H1 (cell line): ENCODE measurements at regions not wholly inside any gene's neighbourhood (a gene's known extent, or its start where the extent isn't known, plus 50 kb on each side); places are given as distances from the start of the nearest gene placed in this dataset.

ENCODE experiments used
- CTCF ChIA-PET: fragments of 300-600 bp; sonication (Branson Sonifier 250); formaldehyde crosslinking; loops from one replicate; lab custom pipeline; 2021; ENCODE audit not compliant: partially characterized antibody; lab: Charles Lee
- POLR2A ChIA-PET: fragments of 300-600 bp; sonication (Branson Sonifier 250); formaldehyde crosslinking; loops from one replicate; lab custom pipeline; 2021; ENCODE audit warnings: inconsistent platforms; ENCODE audit not compliant: partially characterized antibody; lab: Charles Lee
- DNase-seq, 2 experiments: peaks; one replicate each; pipeline versions ENCODE4 v3.0.0 to v3.0.0-alpha.2; 2010 to 2022; ENCODE audit warnings: low spot score in 2 of 2, low read depth in 1 of 2, mixed read lengths in 1 of 2
- FAIRE-seq: peaks from 2 replicates; lab custom pipeline; 2011; peaks lifted over from hg19 to GRCh38; lab: Jason Lieb, UNC
- H2AFZ ChIP-seq: 2 replicates; pipeline ENCODE4 v1.8.1; 2012; ENCODE audit warnings: low read length, inconsistent platforms
- H2AK5ac ChIP-seq: 2 replicates; pipeline ENCODE4 v1.6.1; 2013; ENCODE audit warnings: low read depth, low read length
- H2BK120ac ChIP-seq: replicated peaks from 2 replicates; pipeline ENCODE3; 2013; ENCODE audit warnings: low read depth, low read length, inconsistent platforms
- H2BK12ac ChIP-seq: 2 replicates; pipeline ENCODE4 v1.6.1; 2013; ENCODE audit warnings: low read depth, low read length
- H2BK15ac ChIP-seq: 2 replicates; pipeline ENCODE4 v1.6.1; 2013; ENCODE audit warnings: low read length
- H2BK20ac ChIP-seq: 2 replicates; pipeline ENCODE4 v1.6.1; 2013; ENCODE audit warnings: low read length
- H2BK5ac ChIP-seq: 2 replicates; pipeline ENCODE4 v1.6.1; 2013; ENCODE audit warnings: low read depth, low read length
- H3K14ac ChIP-seq: 2 replicates; pipeline ENCODE4 v1.6.1; 2013; ENCODE audit warnings: inconsistent platforms; ENCODE audit not compliant: insufficient read length
- H3K18ac ChIP-seq: 2 replicates; pipeline ENCODE4 v1.6.1; 2013; ENCODE audit warnings: low read length; ENCODE audit errors: extremely low read depth
- H3K23ac ChIP-seq: 2 replicates; pipeline ENCODE4 v1.6.1; 2013; ENCODE audit warnings: inconsistent platforms; ENCODE audit not compliant: insufficient read length
- H3K23me2 ChIP-seq: 2 replicates; pipeline ENCODE4 v1.6.1; 2013; ENCODE audit warnings: low read depth, low read length
- H3K27ac ChIP-seq: 2 replicates; pipeline ENCODE4 v1.6.1; 2011; ENCODE audit warnings: low read depth, low read length, inconsistent platforms
- H3K27me3 ChIP-seq, 4 experiments: replicated peaks in 1 of 4; 1 replicate in 1 of 4; 2 replicates in 3 of 4; pipeline versions ENCODE4 v1.6.1 to v1.8.1; 2011 to 2013; ENCODE audit warnings: low read length in 3 of 4, mild to moderate bottlenecking in 3 of 4, inconsistent platforms in 2 of 4, mixed read lengths in 2 of 4, moderate library complexity in 1 of 4; ENCODE audit not compliant: control insufficient read depth in 3 of 4, insufficient read depth in 3 of 4; ENCODE audit errors: extremely low read depth in 1 of 4
- H3K36me3 ChIP-seq, 4 experiments: 2 replicates each; pipeline versions ENCODE4 v1.6.1 to v1.8.1; 2011 to 2013; ENCODE audit warnings: mild to moderate bottlenecking in 4 of 4, low read length in 3 of 4, moderate library complexity in 2 of 4, control low read depth in 1 of 4, inconsistent platforms in 1 of 4; ENCODE audit not compliant: insufficient read depth in 4 of 4, control insufficient read depth in 2 of 4
- H3K4ac ChIP-seq: replicated peaks from 2 replicates; pipeline ENCODE3; 2013; ENCODE audit warnings: low read length, low read depth, mixed read lengths, inconsistent platforms; ENCODE audit not compliant: insufficient read length
- H3K4me1 ChIP-seq, 4 experiments: replicated peaks in 1 of 4; 1 replicate in 1 of 4; 2 replicates in 3 of 4; pipeline versions ENCODE4 v1.6.1 to v1.8.1; 2011 to 2013; ENCODE audit warnings: low read length in 3 of 4, inconsistent platforms in 2 of 4, mixed read lengths in 1 of 4; ENCODE audit not compliant: insufficient read depth in 4 of 4, control insufficient read depth in 3 of 4
- H3K4me2 ChIP-seq, 2 experiments: 2 replicates each; pipeline versions ENCODE4 v1.6.1 to v1.8.1; 2011 to 2013; ENCODE audit warnings: low read depth in 2 of 2, low read length in 2 of 2, control low read depth in 1 of 2, inconsistent platforms in 1 of 2, mild to moderate bottlenecking in 1 of 2; ENCODE audit not compliant: insufficient read depth in 1 of 2
- H3K4me3 ChIP-seq, 4 experiments: fragments of 200-600, 300-600 bp in 1 of 4; sonication (generic), shearing (Covaris generic), sonication (Bioruptor Twin) in 1 of 4; 2 replicates each; pipeline versions ENCODE4 v1.5.1 to v1.8.1; 2011 to 2016; ENCODE audit warnings: low read length in 4 of 4, low read depth in 3 of 4, control low read depth in 2 of 4, inconsistent platforms in 2 of 4, mild to moderate bottlenecking in 2 of 4, mixed read lengths in 1 of 4, moderate library complexity in 1 of 4; ENCODE audit not compliant: insufficient read depth in 2 of 4; ENCODE audit errors: extremely low read depth in 1 of 4
- H3K56ac ChIP-seq: replicated peaks from 2 replicates; pipeline ENCODE3; 2013; ENCODE audit warnings: low read depth, mild to moderate bottlenecking, mixed read lengths, low read length, inconsistent platforms; ENCODE audit not compliant: insufficient read length
- H3K79me1 ChIP-seq: 2 replicates; pipeline ENCODE4 v1.6.1; 2013; ENCODE audit warnings: low read depth, low read length, control low read depth
- H3K79me2 ChIP-seq, 2 experiments: 2 replicates each; pipeline versions ENCODE4 v1.6.1 to v1.8.1; 2012 to 2013; ENCODE audit warnings: low read length in 2 of 2, mild to moderate bottlenecking in 2 of 2, inconsistent platforms in 1 of 2; ENCODE audit not compliant: insufficient read depth in 2 of 2, control insufficient read depth in 1 of 2
- H3K9ac ChIP-seq, 4 experiments: replicated peaks in 1 of 4; 1 replicate in 1 of 4; 2 replicates in 3 of 4; pipeline versions ENCODE4 v1.6.1 to v1.8.1; 2011 to 2013; ENCODE audit warnings: low read depth in 3 of 4, low read length in 3 of 4, control low read depth in 2 of 4, mild to moderate bottlenecking in 2 of 4, moderate library complexity in 2 of 4, inconsistent platforms in 1 of 4; ENCODE audit errors: extremely low read depth in 1 of 4
- H3K9me3 ChIP-seq, 2 experiments: 2 replicates each; pipeline versions ENCODE4 v1.6.1 to v1.8.1; 2012 to 2013; ENCODE audit warnings: mild to moderate bottlenecking in 2 of 2, moderate library complexity in 2 of 2, control low read depth in 1 of 2, inconsistent platforms in 1 of 2, low read depth in 1 of 2, low read length in 1 of 2, mixed read lengths in 1 of 2; ENCODE audit not compliant: insufficient read depth in 2 of 2
- H4K20me1 ChIP-seq, 2 experiments: replicated peaks in 1 of 2; 2 replicates each; pipeline versions ENCODE3 to v1.8.1; 2011 to 2013; ENCODE audit warnings: inconsistent platforms in 2 of 2, low read length in 2 of 2, mild to moderate bottlenecking in 1 of 2; ENCODE audit not compliant: insufficient read depth in 2 of 2, control insufficient read depth in 1 of 2
- H4K5ac ChIP-seq: 2 replicates; pipeline ENCODE4 v1.6.1; 2013; ENCODE audit warnings: low read length, low read depth, mixed read lengths, inconsistent platforms; ENCODE audit not compliant: insufficient read length
- H4K8ac ChIP-seq: 2 replicates; pipeline ENCODE4 v1.8.0; 2013; ENCODE audit warnings: mild to moderate bottlenecking, moderate library complexity, low read length, inconsistent platforms; ENCODE audit not compliant: insufficient read depth; ENCODE audit errors: extremely low read depth
- H4K91ac ChIP-seq: replicated peaks from 2 replicates; pipeline ENCODE3; 2013; ENCODE audit warnings: low read length, mixed read lengths, inconsistent platforms; ENCODE audit not compliant: insufficient read length
- BACH1 ChIP-seq: IDR thresholded peaks from 2 replicates; pipeline ENCODE4 v1.6.1; 2012; ENCODE audit warnings: low read length, improper control_type of control experiment
- BRCA1 ChIP-seq: IDR thresholded peaks from 2 replicates; pipeline ENCODE4 v1.6.1; 2012; ENCODE audit warnings: low read depth, low read length, improper control_type of control experiment
- CREB1 ChIP-seq: IDR thresholded peaks from 2 replicates; pipeline ENCODE4 v1.6.1; 2012; ENCODE audit warnings: inconsistent platforms
- GTF2F1 ChIP-seq: IDR thresholded peaks from 2 replicates; pipeline ENCODE4 v1.6.1; 2012; ENCODE audit warnings: low read depth, low read length, improper control_type of control experiment, borderline replicate concordance
- KDM1A ChIP-seq: fragments of 200-600, 300-600 bp; sonication (generic); IDR thresholded peaks from 2 replicates; pipeline ENCODE4 v1.7.1; 2016; ENCODE audit warnings: mild to moderate bottlenecking, low read length, borderline replicate concordance
- SRF ChIP-seq: IDR thresholded peaks from 2 replicates; pipeline ENCODE4 v1.6.1; 2011; ENCODE audit warnings: mild to moderate bottlenecking, low read depth, low read length, moderate library complexity
- TAF7 ChIP-seq: optimal IDR thresholded peaks from 2 replicates; pipeline ENCODE3; 2011; ENCODE audit warnings: low read depth, mild to moderate bottlenecking, inconsistent platforms, low read length, moderate library complexity, borderline replicate concordance
- TEAD4 ChIP-seq: IDR thresholded peaks from 2 replicates; pipeline ENCODE4 v1.6.1; 2012; ENCODE audit warnings: low read depth, low read length, inconsistent platforms, mixed read lengths
- WGBS, 2 experiments: shearing (Covaris generic) in 1 of 2; methylation state at CpG; one replicate each; pipeline versions ENCODE4 v1.1.6 to v1.1.7; 2013 to 2015; ENCODE audit warnings: low lambda C conversion rate in 2 of 2, mixed read lengths in 2 of 2, inconsistent platforms in 1 of 2, low coverage in 1 of 2, missing lambda C conversion rate in 1 of 2; ENCODE audit not compliant: insufficient replicate concordance in 2 of 2, insufficient coverage in 1 of 2, insufficient read length in 1 of 2; ENCODE audit errors: extremely low coverage in 1 of 2, missing lambda C conversion rate in 1 of 2; 5-methylcytosine and 5-hydroxymethylcytosine counted together
- TF ChIP-seq, protein P1 (sequence below): IDR thresholded peaks from 2 replicates; pipeline ENCODE4 v1.6.1; 2012; ENCODE audit warnings: inconsistent platforms
- TF ChIP-seq, protein P2 (sequence below): IDR thresholded peaks from 2 replicates; pipeline ENCODE4 v1.6.1; 2011; ENCODE audit warnings: low read length, improper control_type of control experiment
- TF ChIP-seq, protein P3 (sequence below): IDR thresholded peaks from 2 replicates; pipeline ENCODE4 v1.6.1; 2011; ENCODE audit warnings: low read depth, mild to moderate bottlenecking, low read length; ENCODE audit not compliant: insufficient read depth

DNA sequence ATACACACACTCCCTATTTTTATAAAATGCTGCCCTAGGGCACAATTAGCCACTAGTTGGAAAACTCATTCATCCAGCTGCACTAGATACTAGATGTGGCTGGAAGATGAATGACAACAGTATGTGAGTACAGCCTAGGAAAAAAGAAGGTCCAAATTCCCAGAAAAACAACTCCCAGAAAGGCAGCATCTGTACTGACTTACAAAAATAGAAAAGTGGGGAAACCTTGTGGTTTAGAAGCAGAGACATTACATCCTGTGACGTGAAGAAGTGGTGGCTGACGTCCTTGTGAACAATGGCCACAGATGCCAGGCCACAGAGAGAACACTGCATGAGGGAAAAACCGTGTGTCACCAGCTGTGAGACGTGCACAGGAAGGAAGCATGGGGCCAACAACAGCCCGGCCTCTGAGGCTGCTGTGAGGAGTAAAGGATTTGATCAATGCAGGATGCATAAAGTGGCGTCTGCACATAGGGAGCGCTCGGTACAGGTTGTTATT lies 81.2 kb downstream of the SPRY1 start:
- Histone ChIP-seq H3K18ac (no peak overlapping the region), H3K9ac (no peak overlapping the region), H3K27ac (no peak overlapping the region), H2BK12ac (peak overlapping the region; percentile 44; the same call in 1 of the 2 replicates), H3K27me3 (no peaks in the 10 kb centered on the region), H3K79me1 (no peaks in the 10 kb centered on the region), H3K36me3 (no peaks in the 10 kb centered on the region), H2AK5ac (no peak overlapping the region), H3K4me2 (no peak overlapping the region), H3K9me3 (no peaks in the 10 kb centered on the region), H3K14ac (no peak overlapping the region), H2BK20ac (0 out of 2 replicates have a peak overlapping the region, but pooled peaks have one; percentile 43), H2BK15ac (no peak overlapping the region), H3K23ac (no peak overlapping the region), H3K4me3 (no peak overlapping the region), H4K5ac (no peak overlapping the region), H3K4ac (no peak overlapping the region), H3K56ac (no peak overlapping the region), H2BK5ac (no peak overlapping the region), H3K79me2 (no peaks in the 10 kb centered on the region), H3K4me1 (peaks cover 0 to 7% (median 4%) of the 10 kb centered on the region in 4 experiments; a peak in 6 of 7 replicates), H4K20me1 (no peaks in the 10 kb centered on the region), H4K8ac (no peak overlapping the region), H3K23me2 (no peaks in the 10 kb centered on the region), H2AFZ (no peak overlapping the region), H4K91ac (no peak overlapping the region), H2BK120ac (no peak overlapping the region)
- ChIA-PET CTCF (interaction anchor here (0.9 to 1.3 kb wide), 3 partner anchors 13 to 183 kb away, joined by 3 to 4 read pairs (median 3); no protein-coding TSS in a partner anchor), POLR2A (no interaction called here)
- WGBS, 2 experiments: 85% methylated on average over 8 of the region's 8 CpGs; no CpG with 5 or more reads in 1 of the 2 experiments
- FAIRE-seq (no peak), DNase-seq (no peak)
- TF ChIP-seq, protein P1, sequence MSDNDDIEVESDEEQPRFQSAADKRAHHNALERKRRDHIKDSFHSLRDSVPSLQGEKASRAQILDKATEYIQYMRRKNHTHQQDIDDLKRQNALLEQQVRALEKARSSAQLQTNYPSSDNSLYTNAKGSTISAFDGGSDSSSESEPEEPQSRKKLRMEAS: no peak
- TF ChIP-seq, protein P2, sequence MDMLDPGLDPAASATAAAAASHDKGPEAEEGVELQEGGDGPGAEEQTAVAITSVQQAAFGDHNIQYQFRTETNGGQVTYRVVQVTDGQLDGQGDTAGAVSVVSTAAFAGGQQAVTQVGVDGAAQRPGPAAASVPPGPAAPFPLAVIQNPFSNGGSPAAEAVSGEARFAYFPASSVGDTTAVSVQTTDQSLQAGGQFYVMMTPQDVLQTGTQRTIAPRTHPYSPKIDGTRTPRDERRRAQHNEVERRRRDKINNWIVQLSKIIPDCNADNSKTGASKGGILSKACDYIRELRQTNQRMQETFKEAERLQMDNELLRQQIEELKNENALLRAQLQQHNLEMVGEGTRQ: no peak
- no peak for TF ChIP-seq CREB1
- TF ChIP-seq KDM1A: no peak
- no peak for TF ChIP-seq TEAD4
- TF ChIP-seq BRCA1: no peak
- TF ChIP-seq, protein P3, sequence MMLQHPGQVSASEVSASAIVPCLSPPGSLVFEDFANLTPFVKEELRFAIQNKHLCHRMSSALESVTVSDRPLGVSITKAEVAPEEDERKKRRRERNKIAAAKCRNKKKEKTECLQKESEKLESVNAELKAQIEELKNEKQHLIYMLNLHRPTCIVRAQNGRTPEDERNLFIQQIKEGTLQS: no peak
- TF ChIP-seq SRF: no peak
- TF ChIP-seq GTF2F1: no peak
- no peak for TF ChIP-seq TAF7
- no peak for TF ChIP-seq BACH1
